SK-N-SH (cell line): ENCODE measurements at regions not wholly inside any gene's neighbourhood (a gene's known extent, or its start where the extent isn't known, plus 50 kb on each side); places are given as distances from the start of the nearest gene placed in this dataset.

Experiments used
- CTCF ChIA-PET: fragments of 300-600, 350-600 bp; formaldehyde crosslinking; extraction: SDS; loops from one replicate; lab custom pipeline; 2021; lab: Yijun Ruan, JAX
- POLR2A ChIA-PET: fragments of 350-600 bp; sonication (Branson Sonifier 250); formaldehyde crosslinking; extraction: SDS; loops from one replicate; lab custom pipeline; 2020; ENCODE audit warnings: antibody characterized with exemption, inconsistent platforms; lab: Yijun Ruan, JAX
- DNase-seq: peaks from one replicate; pipeline ENCODE4 v3.0.0; 2012
- H2AFZ ChIP-seq: fragments of 200-600 bp; sonication (generic); 2 replicates; pipeline ENCODE4 v1.8.1; 2016; ENCODE audit warnings: antibody characterized with exemption, mild to moderate bottlenecking, low read depth
- H3F3A ChIP-seq: fragments of 200-600 bp; sonication (generic); replicated peaks from 2 replicates; pipeline ENCODE3; 2016; ENCODE audit warnings: antibody characterized with exemption, mild to moderate bottlenecking; ENCODE audit not compliant: insufficient read depth
- H3K27ac ChIP-seq, 2 experiments: fragments of 200-500 bp in 1 of 2; fragments of 200-600 bp in 1 of 2; sonication (Bioruptor generic) in 1 of 2; sonication (generic), shearing (Covaris generic) in 1 of 2; 2 replicates each; pipeline versions ENCODE4 v1.5.1 to v1.6.1; 2014 to 2016; ENCODE audit warnings: low read depth in 2 of 2, inconsistent platforms in 1 of 2, low read length in 1 of 2, mild to moderate bottlenecking in 1 of 2, mixed read lengths in 1 of 2
- H3K27me3 ChIP-seq: fragments of 200-600 bp; sonication (generic), shearing (Covaris generic); 2 replicates; pipeline ENCODE4 v1.6.1; 2016; ENCODE audit warnings: mixed run types; ENCODE audit not compliant: insufficient read depth
- H3K36me3 ChIP-seq, 2 experiments: fragments of 200-500 bp in 1 of 2; fragments of 200-600 bp in 1 of 2; sonication (Bioruptor generic) in 1 of 2; sonication (generic) in 1 of 2; replicated peaks in 1 of 2; 2 replicates each; pipeline versions ENCODE3 to v1.5.1; 2014 to 2016; ENCODE audit warnings: low read length in 1 of 2, mild to moderate bottlenecking in 1 of 2; ENCODE audit not compliant: insufficient read depth in 2 of 2, control insufficient read depth in 1 of 2
- H3K4me1 ChIP-seq, 2 experiments: fragments of 200-500 bp in 1 of 2; fragments of 200-600 bp in 1 of 2; sonication (Bioruptor generic) in 1 of 2; sonication (generic), shearing (Covaris generic) in 1 of 2; 2 replicates each; pipeline versions ENCODE4 v1.5.1 to v1.6.1; 2014 to 2016; ENCODE audit warnings: low read depth in 1 of 2, low read length in 1 of 2, mixed run types in 1 of 2; ENCODE audit not compliant: insufficient read depth in 2 of 2, control insufficient read depth in 1 of 2
- H3K4me2 ChIP-seq: fragments of 200-600 bp; sonication (generic), shearing (Covaris generic); 2 replicates; pipeline ENCODE4 v1.6.1; 2017; ENCODE audit warnings: mixed run types
- H3K4me3 ChIP-seq, 2 experiments: fragments of 200-500 bp in 1 of 2; fragments of 200-600 bp in 1 of 2; sonication (Bioruptor generic) in 1 of 2; sonication (generic), shearing (Covaris generic) in 1 of 2; 2 replicates each; pipeline versions ENCODE4 v1.5.1 to v1.8.1; 2014 to 2016; ENCODE audit warnings: low read depth in 2 of 2, inconsistent platforms in 1 of 2, low read length in 1 of 2, mild to moderate bottlenecking in 1 of 2, mixed read lengths in 1 of 2, moderate library complexity in 1 of 2
- H3K79me2 ChIP-seq: fragments of 200-600 bp; sonication (generic); 2 replicates; pipeline ENCODE4 v1.8.1; 2017; ENCODE audit warnings: mild to moderate bottlenecking; ENCODE audit not compliant: insufficient read depth
- H3K9ac ChIP-seq: fragments of 200-600 bp; sonication (generic); 2 replicates; pipeline ENCODE4 v1.6.1; 2017; ENCODE audit warnings: mixed run types
- H3K9me2 ChIP-seq: fragments of 200-600 bp; sonication (generic); 2 replicates; pipeline ENCODE4 v1.6.1; 2017; ENCODE audit warnings: mixed run types
- H3K9me3 ChIP-seq: fragments of 200-600 bp; sonication (generic); 2 replicates; pipeline ENCODE4 v1.6.1; 2017; ENCODE audit warnings: mixed run types, mild to moderate bottlenecking, moderate library complexity
- H4K20me1 ChIP-seq: fragments of 200-600 bp; sonication (generic); 2 replicates; pipeline ENCODE4 v1.6.1; 2017; ENCODE audit warnings: mild to moderate bottlenecking, mixed run types; ENCODE audit not compliant: insufficient read depth
- CHD2 ChIP-seq: fragments of 150-350 bp; IDR thresholded peaks from 2 replicates; pipeline ENCODE4 v1.6.1; 2018; ENCODE audit warnings: low read length; ENCODE audit not compliant: partially characterized antibody
- ELF1 ChIP-seq: IDR thresholded peaks from 2 replicates; pipeline ENCODE4 v1.4.0; 2012
- EP300 ChIP-seq, 2 experiments: IDR thresholded peaks; 2 replicates each; pipeline versions ENCODE4 v1.4.0 to v1.6.1; 2012; ENCODE audit warnings: borderline replicate concordance in 1 of 2, low read depth in 1 of 2, low read length in 1 of 2
- EZH2phosphoT487 ChIP-seq: fragments of 200-600 bp; sonication (generic); IDR thresholded peaks from 2 replicates; pipeline ENCODE4 v1.6.1; 2017; ENCODE audit warnings: low read depth, mixed run types, mild to moderate bottlenecking, antibody characterized with exemption, moderate library complexity, borderline replicate concordance
- FOSL2 ChIP-seq: IDR thresholded peaks from 2 replicates; pipeline ENCODE4 v1.4.0; 2012; ENCODE audit warnings: low read depth, mild to moderate bottlenecking, moderate library complexity, borderline replicate concordance
- FOXJ3 ChIP-seq: sonication (generic); formaldehyde crosslinking; IDR thresholded peaks from 2 replicates; pipeline ENCODE4 v1.5.1; 2020; ENCODE audit warnings: mild to moderate bottlenecking, missing genetic modification reagents
- FOXM1 ChIP-seq: IDR thresholded peaks from 2 replicates; pipeline ENCODE4 v1.4.0; 2012; ENCODE audit warnings: low read depth, mild to moderate bottlenecking
- GABPA ChIP-seq: IDR thresholded peaks from 2 replicates; pipeline ENCODE4 v1.4.0; 2012; ENCODE audit warnings: low read depth, mild to moderate bottlenecking
- GATA2 ChIP-seq: sonication (generic); formaldehyde crosslinking; IDR thresholded peaks from 2 replicates; pipeline ENCODE4 v1.5.0; 2020; ENCODE audit warnings: mild to moderate bottlenecking, missing genetic modification reagents
- JUND ChIP-seq: IDR thresholded peaks from 2 replicates; pipeline ENCODE4 v1.4.0; 2012
- MEF2A ChIP-seq: IDR thresholded peaks from 2 replicates; pipeline ENCODE4 v1.4.0; 2012; ENCODE audit warnings: low read depth, borderline replicate concordance
- MXI1 ChIP-seq: IDR thresholded peaks from 2 replicates; pipeline ENCODE4 v1.6.1; 2012; ENCODE audit warnings: mild to moderate bottlenecking, low read depth, low read length, improper control_type of control experiment
- NFIC ChIP-seq: IDR thresholded peaks from 2 replicates; pipeline ENCODE4 v1.4.0; 2012; ENCODE audit warnings: borderline replicate concordance
- NRF1 ChIP-seq: IDR thresholded peaks from 2 replicates; pipeline ENCODE4 v1.6.1; 2012; ENCODE audit warnings: low read depth, mild to moderate bottlenecking, low read length
- RCOR1 ChIP-seq: fragments of 150-350 bp; IDR thresholded peaks from 2 replicates; pipeline ENCODE4 v1.6.1; 2017; ENCODE audit warnings: antibody characterized with exemption, low read length
- SIN3A ChIP-seq: IDR thresholded peaks from 2 replicates; pipeline ENCODE4 v1.6.1; 2012; ENCODE audit warnings: low read depth, mild to moderate bottlenecking, low read length, moderate library complexity, borderline replicate concordance
- TAF1 ChIP-seq: IDR thresholded peaks from 2 replicates; pipeline ENCODE4 v1.6.1; 2012; ENCODE audit warnings: low read depth, mild to moderate bottlenecking, low read length, moderate library complexity, borderline replicate concordance
- TCF12 ChIP-seq: IDR thresholded peaks from 2 replicates; pipeline ENCODE4 v1.4.0; 2012
- TEAD4 ChIP-seq: IDR thresholded peaks from 2 replicates; pipeline ENCODE4 v1.4.0; 2012; ENCODE audit warnings: mild to moderate bottlenecking, borderline replicate concordance; ENCODE audit not compliant: insufficient read depth
- USF1 ChIP-seq: IDR thresholded peaks from 2 replicates; pipeline ENCODE4 v1.4.0; 2012; ENCODE audit warnings: low read depth, borderline replicate concordance
- USF2 ChIP-seq: fragments of 150-350 bp; IDR thresholded peaks from 2 replicates; pipeline ENCODE4 v1.6.1; 2017; ENCODE audit warnings: antibody characterized with exemption, low read length, low read depth, borderline replicate concordance
- YY1 ChIP-seq: IDR thresholded peaks from 2 replicates; pipeline ENCODE4 v1.4.0; 2012; ENCODE audit warnings: low read depth, mild to moderate bottlenecking
- WGBS: methylation state at CpG from one replicate; pipeline ENCODE4 v1.1.6; 2017; ENCODE audit warnings: low lambda C conversion rate; 5-methylcytosine and 5-hydroxymethylcytosine counted together
- TF ChIP-seq, protein P1 (sequence below): IDR thresholded peaks from 2 replicates; pipeline ENCODE4 v1.4.0; 2012; ENCODE audit warnings: low read depth
- TF ChIP-seq, protein P2 (sequence below): IDR thresholded peaks from 2 replicates; pipeline ENCODE4 v1.4.0; 2012; ENCODE audit warnings: low read depth, borderline replicate concordance

GRCh38 chr2:173435574-173435973 lies 80.9 kb downstream of the CDCA7 start:
- Histone ChIP-seq H3K4me3 (no peak overlapping the region), H3K36me3 (no peaks in the 10 kb centered on the region), H2AFZ (no peak overlapping the region), H3F3A (no peaks in the 10 kb centered on the region), H4K20me1 (no peaks in the 10 kb centered on the region), H3K79me2 (no peaks in the 10 kb centered on the region), H3K4me2 (no peak overlapping the region), H3K9ac (no peak overlapping the region), H3K27ac (no peak overlapping the region), H3K27me3 (no peaks in the 10 kb centered on the region; the same call in 1 of the 2 replicates), H3K9me3 (no peaks in the 10 kb centered on the region), H3K4me1 (no peaks in the 10 kb centered on the region), H3K9me2 (no peaks in the 10 kb centered on the region)
- CTCF ChIA-PET, result interaction anchor here (0.7 kb wide), 1 partner anchor 14 kb away, joined by 3 read pairs; no protein-coding TSS in a partner anchor
- TF ChIP-seq TCF12 (no peak), NRF1 (no peak), ELF1 (no peak), MEF2A (no peak), NFIC (no peak), YY1 (no peak), GATA2 (no peak), TAF1 (no peak), FOSL2 (no peak), GABPA (no peak), EZH2phosphoT487 (no peak), MXI1 (no peak), EP300 (IDR thresholded peaks at IDR 0.05; ENCODE audit: borderline replicate concordance in 1 of 2, low read depth in 1 of 2, low read length in 1 of 2) (no peak), FOXJ3 (CRISPR knock-in tag) (no peak), JUND (no peak)
- TF ChIP-seq, protein P1, sequence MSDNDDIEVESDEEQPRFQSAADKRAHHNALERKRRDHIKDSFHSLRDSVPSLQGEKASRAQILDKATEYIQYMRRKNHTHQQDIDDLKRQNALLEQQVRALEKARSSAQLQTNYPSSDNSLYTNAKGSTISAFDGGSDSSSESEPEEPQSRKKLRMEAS, result no peak
- TF ChIP-seq, protein P2, sequence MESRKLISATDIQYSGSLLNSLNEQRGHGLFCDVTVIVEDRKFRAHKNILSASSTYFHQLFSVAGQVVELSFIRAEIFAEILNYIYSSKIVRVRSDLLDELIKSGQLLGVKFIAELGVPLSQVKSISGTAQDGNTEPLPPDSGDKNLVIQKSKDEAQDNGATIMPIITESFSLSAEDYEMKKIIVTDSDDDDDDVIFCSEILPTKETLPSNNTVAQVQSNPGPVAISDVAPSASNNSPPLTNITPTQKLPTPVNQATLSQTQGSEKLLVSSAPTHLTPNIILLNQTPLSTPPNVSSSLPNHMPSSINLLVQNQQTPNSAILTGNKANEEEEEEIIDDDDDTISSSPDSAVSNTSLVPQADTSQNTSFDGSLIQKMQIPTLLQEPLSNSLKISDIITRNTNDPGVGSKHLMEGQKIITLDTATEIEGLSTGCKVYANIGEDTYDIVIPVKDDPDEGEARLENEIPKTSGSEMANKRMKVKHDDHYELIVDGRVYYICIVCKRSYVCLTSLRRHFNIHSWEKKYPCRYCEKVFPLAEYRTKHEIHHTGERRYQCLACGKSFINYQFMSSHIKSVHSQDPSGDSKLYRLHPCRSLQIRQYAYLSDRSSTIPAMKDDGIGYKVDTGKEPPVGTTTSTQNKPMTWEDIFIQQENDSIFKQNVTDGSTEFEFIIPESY, result no peak
- WGBS, result 62% methylated on average over 2 of the region's 2 CpGs
- POLR2A ChIA-PET, result no interaction called here
- DNase-seq, result no peak

DNA sequence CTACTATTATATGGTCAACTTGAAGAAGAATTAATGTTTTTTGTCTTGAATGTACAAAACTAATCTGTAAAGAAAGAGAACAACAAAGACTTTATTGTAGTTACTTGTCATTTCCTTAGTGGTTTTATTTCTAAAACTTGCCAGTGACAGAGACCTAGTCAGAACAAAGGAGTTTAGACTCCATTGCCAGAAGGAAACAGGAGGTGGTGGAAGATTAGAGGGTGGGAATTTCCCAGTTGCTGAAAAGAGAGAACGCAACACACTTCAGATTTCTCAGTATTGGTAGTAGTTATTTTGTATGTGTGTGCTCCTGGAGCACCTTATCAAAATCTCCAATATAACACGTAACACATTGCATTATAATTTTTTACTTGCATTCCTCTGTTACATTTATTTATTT lies 81.4 kb downstream of the CDCA7 start:
- Histone ChIP-seq H3K4me2 (no peak overlapping the region), H3K9me2 (no peaks in the 10 kb centered on the region), H3K4me1 (no peaks in the 10 kb centered on the region), H2AFZ (no peak overlapping the region), H3K27ac (no peak overlapping the region), H4K20me1 (no peaks in the 10 kb centered on the region), H3K9me3 (no peaks in the 10 kb centered on the region), H3F3A (no peaks in the 10 kb centered on the region), H3K4me3 (no peak overlapping the region), H3K79me2 (no peaks in the 10 kb centered on the region), H3K9ac (no peak overlapping the region), H3K36me3 (no peaks in the 10 kb centered on the region), H3K27me3 (no peaks in the 10 kb centered on the region; the same call in 1 of the 2 replicates)
- POLR2A ChIA-PET, result no interaction called here
- no peak for DNase-seq
- WGBS, result 77% methylated on average over 2 of the region's 2 CpGs
- CTCF ChIA-PET, result no interaction called here
- no peak for TF ChIP-seq RCOR1
- TF ChIP-seq JUND, result no peak
- TF ChIP-seq, protein P2, result no peak
- no peak for TF ChIP-seq FOXM1
- no peak for TF ChIP-seq USF1
- no peak for TF ChIP-seq TEAD4
- TF ChIP-seq USF2, result no peak
- no peak for TF ChIP-seq CHD2
- TF ChIP-seq SIN3A, result no peak
- TF ChIP-seq GABPA, result no peak
